H1 (cell line): ENCODE measurements at regions not wholly inside any gene's neighbourhood (a gene's known extent, or its start where the extent isn't known, plus 50 kb on each side); places are given as distances from the start of the nearest gene placed in this dataset.

Source experiments
- CTCF ChIA-PET: fragments of 300-600 bp; sonication (Branson Sonifier 250); formaldehyde crosslinking; loops from one replicate; lab custom pipeline; 2021; ENCODE audit not compliant: partially characterized antibody; lab: Charles Lee
- POLR2A ChIA-PET: fragments of 300-600 bp; sonication (Branson Sonifier 250); formaldehyde crosslinking; loops from one replicate; lab custom pipeline; 2021; ENCODE audit warnings: inconsistent platforms; ENCODE audit not compliant: partially characterized antibody; lab: Charles Lee
- DNase-seq, 2 experiments: peaks; one replicate each; pipeline versions ENCODE4 v3.0.0 to v3.0.0-alpha.2; 2010 to 2022; ENCODE audit warnings: low spot score in 2 of 2, low read depth in 1 of 2, mixed read lengths in 1 of 2
- FAIRE-seq: peaks from 2 replicates; lab custom pipeline; 2011; peaks lifted over from hg19 to GRCh38; lab: Jason Lieb, UNC
- H2AFZ ChIP-seq: 2 replicates; pipeline ENCODE4 v1.8.1; 2012; ENCODE audit warnings: low read length, inconsistent platforms
- H2AK5ac ChIP-seq: 2 replicates; pipeline ENCODE4 v1.6.1; 2013; ENCODE audit warnings: low read depth, low read length
- H2BK120ac ChIP-seq: replicated peaks from 2 replicates; pipeline ENCODE3; 2013; ENCODE audit warnings: low read depth, low read length, inconsistent platforms
- H2BK12ac ChIP-seq: 2 replicates; pipeline ENCODE4 v1.6.1; 2013; ENCODE audit warnings: low read depth, low read length
- H2BK15ac ChIP-seq: 2 replicates; pipeline ENCODE4 v1.6.1; 2013; ENCODE audit warnings: low read length
- H2BK20ac ChIP-seq: 2 replicates; pipeline ENCODE4 v1.6.1; 2013; ENCODE audit warnings: low read length
- H2BK5ac ChIP-seq: 2 replicates; pipeline ENCODE4 v1.6.1; 2013; ENCODE audit warnings: low read depth, low read length
- H3K14ac ChIP-seq: 2 replicates; pipeline ENCODE4 v1.6.1; 2013; ENCODE audit warnings: inconsistent platforms; ENCODE audit not compliant: insufficient read length
- H3K18ac ChIP-seq: 2 replicates; pipeline ENCODE4 v1.6.1; 2013; ENCODE audit warnings: low read length; ENCODE audit errors: extremely low read depth
- H3K23ac ChIP-seq: 2 replicates; pipeline ENCODE4 v1.6.1; 2013; ENCODE audit warnings: inconsistent platforms; ENCODE audit not compliant: insufficient read length
- H3K23me2 ChIP-seq: 2 replicates; pipeline ENCODE4 v1.6.1; 2013; ENCODE audit warnings: low read depth, low read length
- H3K27ac ChIP-seq: 2 replicates; pipeline ENCODE4 v1.6.1; 2011; ENCODE audit warnings: low read depth, low read length, inconsistent platforms
- H3K27me3 ChIP-seq, 4 experiments: replicated peaks in 1 of 4; 1 replicate in 1 of 4; 2 replicates in 3 of 4; pipeline versions ENCODE4 v1.6.1 to v1.8.1; 2011 to 2013; ENCODE audit warnings: low read length in 3 of 4, mild to moderate bottlenecking in 3 of 4, inconsistent platforms in 2 of 4, mixed read lengths in 2 of 4, moderate library complexity in 1 of 4; ENCODE audit not compliant: control insufficient read depth in 3 of 4, insufficient read depth in 3 of 4; ENCODE audit errors: extremely low read depth in 1 of 4
- H3K36me3 ChIP-seq, 4 experiments: 2 replicates each; pipeline versions ENCODE4 v1.6.1 to v1.8.1; 2011 to 2013; ENCODE audit warnings: mild to moderate bottlenecking in 4 of 4, low read length in 3 of 4, moderate library complexity in 2 of 4, control low read depth in 1 of 4, inconsistent platforms in 1 of 4; ENCODE audit not compliant: insufficient read depth in 4 of 4, control insufficient read depth in 2 of 4
- H3K4ac ChIP-seq: replicated peaks from 2 replicates; pipeline ENCODE3; 2013; ENCODE audit warnings: low read length, low read depth, mixed read lengths, inconsistent platforms; ENCODE audit not compliant: insufficient read length
- H3K4me1 ChIP-seq, 4 experiments: replicated peaks in 1 of 4; 1 replicate in 1 of 4; 2 replicates in 3 of 4; pipeline versions ENCODE4 v1.6.1 to v1.8.1; 2011 to 2013; ENCODE audit warnings: low read length in 3 of 4, inconsistent platforms in 2 of 4, mixed read lengths in 1 of 4; ENCODE audit not compliant: insufficient read depth in 4 of 4, control insufficient read depth in 3 of 4
- H3K4me2 ChIP-seq, 2 experiments: 2 replicates each; pipeline versions ENCODE4 v1.6.1 to v1.8.1; 2011 to 2013; ENCODE audit warnings: low read depth in 2 of 2, low read length in 2 of 2, control low read depth in 1 of 2, inconsistent platforms in 1 of 2, mild to moderate bottlenecking in 1 of 2; ENCODE audit not compliant: insufficient read depth in 1 of 2
- H3K4me3 ChIP-seq, 4 experiments: fragments of 200-600, 300-600 bp in 1 of 4; sonication (generic), shearing (Covaris generic), sonication (Bioruptor Twin) in 1 of 4; 2 replicates each; pipeline versions ENCODE4 v1.5.1 to v1.8.1; 2011 to 2016; ENCODE audit warnings: low read length in 4 of 4, low read depth in 3 of 4, control low read depth in 2 of 4, inconsistent platforms in 2 of 4, mild to moderate bottlenecking in 2 of 4, mixed read lengths in 1 of 4, moderate library complexity in 1 of 4; ENCODE audit not compliant: insufficient read depth in 2 of 4; ENCODE audit errors: extremely low read depth in 1 of 4
- H3K56ac ChIP-seq: replicated peaks from 2 replicates; pipeline ENCODE3; 2013; ENCODE audit warnings: low read depth, mild to moderate bottlenecking, mixed read lengths, low read length, inconsistent platforms; ENCODE audit not compliant: insufficient read length
- H3K79me1 ChIP-seq: 2 replicates; pipeline ENCODE4 v1.6.1; 2013; ENCODE audit warnings: low read depth, low read length, control low read depth
- H3K79me2 ChIP-seq, 2 experiments: 2 replicates each; pipeline versions ENCODE4 v1.6.1 to v1.8.1; 2012 to 2013; ENCODE audit warnings: low read length in 2 of 2, mild to moderate bottlenecking in 2 of 2, inconsistent platforms in 1 of 2; ENCODE audit not compliant: insufficient read depth in 2 of 2, control insufficient read depth in 1 of 2
- H3K9ac ChIP-seq, 4 experiments: replicated peaks in 1 of 4; 1 replicate in 1 of 4; 2 replicates in 3 of 4; pipeline versions ENCODE4 v1.6.1 to v1.8.1; 2011 to 2013; ENCODE audit warnings: low read depth in 3 of 4, low read length in 3 of 4, control low read depth in 2 of 4, mild to moderate bottlenecking in 2 of 4, moderate library complexity in 2 of 4, inconsistent platforms in 1 of 4; ENCODE audit errors: extremely low read depth in 1 of 4
- H3K9me3 ChIP-seq, 2 experiments: 2 replicates each; pipeline versions ENCODE4 v1.6.1 to v1.8.1; 2012 to 2013; ENCODE audit warnings: mild to moderate bottlenecking in 2 of 2, moderate library complexity in 2 of 2, control low read depth in 1 of 2, inconsistent platforms in 1 of 2, low read depth in 1 of 2, low read length in 1 of 2, mixed read lengths in 1 of 2; ENCODE audit not compliant: insufficient read depth in 2 of 2
- H4K20me1 ChIP-seq, 2 experiments: replicated peaks in 1 of 2; 2 replicates each; pipeline versions ENCODE3 to v1.8.1; 2011 to 2013; ENCODE audit warnings: inconsistent platforms in 2 of 2, low read length in 2 of 2, mild to moderate bottlenecking in 1 of 2; ENCODE audit not compliant: insufficient read depth in 2 of 2, control insufficient read depth in 1 of 2
- H4K5ac ChIP-seq: 2 replicates; pipeline ENCODE4 v1.6.1; 2013; ENCODE audit warnings: low read length, low read depth, mixed read lengths, inconsistent platforms; ENCODE audit not compliant: insufficient read length
- H4K8ac ChIP-seq: 2 replicates; pipeline ENCODE4 v1.8.0; 2013; ENCODE audit warnings: mild to moderate bottlenecking, moderate library complexity, low read length, inconsistent platforms; ENCODE audit not compliant: insufficient read depth; ENCODE audit errors: extremely low read depth
- H4K91ac ChIP-seq: replicated peaks from 2 replicates; pipeline ENCODE3; 2013; ENCODE audit warnings: low read length, mixed read lengths, inconsistent platforms; ENCODE audit not compliant: insufficient read length
- BCL11A ChIP-seq, 2 experiments: IDR thresholded peaks; one replicate each; pipeline ENCODE4 v1.6.1; 2011; ENCODE audit warnings: low read depth in 2 of 2, low read length in 2 of 2, mild to moderate bottlenecking in 2 of 2
- CBX8 ChIP-seq: fragments of 300-800, 300-1000 bp; sonication (generic); IDR thresholded peaks from 2 replicates; pipeline ENCODE4 v1.7.1; 2016; ENCODE audit warnings: low read depth, low read length, borderline replicate concordance
- CHD1 ChIP-seq: IDR thresholded peaks from 2 replicates; pipeline ENCODE4 v1.6.1; 2012; ENCODE audit warnings: low read depth, low read length, improper control_type of control experiment
- CHD2 ChIP-seq: IDR thresholded peaks from 2 replicates; pipeline ENCODE4 v1.6.1; 2012; ENCODE audit warnings: low read length, improper control_type of control experiment
- EGR1 ChIP-seq: IDR thresholded peaks from 2 replicates; pipeline ENCODE4 v1.6.1; 2011; ENCODE audit warnings: low read depth, low read length, borderline replicate concordance
- FOSL1 ChIP-seq: IDR thresholded peaks from 2 replicates; pipeline ENCODE4 v1.6.1; 2011; ENCODE audit warnings: mild to moderate bottlenecking, low read depth, low read length, moderate library complexity; ENCODE audit not compliant: insufficient read depth
- HDAC2 ChIP-seq, 2 experiments: fragments of 300-600 bp in 1 of 2; sonication (generic) in 1 of 2; IDR thresholded peaks; 2 replicates each; pipeline ENCODE4 v1.6.1; 2011 to 2012; ENCODE audit warnings: low read depth in 2 of 2, low read length in 2 of 2, mild to moderate bottlenecking in 2 of 2, moderate library complexity in 2 of 2, borderline replicate concordance in 1 of 2, inconsistent platforms in 1 of 2
- KDM1A ChIP-seq: fragments of 200-600, 300-600 bp; sonication (generic); IDR thresholded peaks from 2 replicates; pipeline ENCODE4 v1.7.1; 2016; ENCODE audit warnings: mild to moderate bottlenecking, low read length, borderline replicate concordance
- RXRA ChIP-seq: IDR thresholded peaks from 2 replicates; pipeline ENCODE4 v1.6.1; 2011; ENCODE audit warnings: low read depth, mild to moderate bottlenecking, low read length, moderate library complexity; ENCODE audit not compliant: insufficient read depth
- SIN3A ChIP-seq, 2 experiments: IDR thresholded peaks in 1 of 2; conservative IDR thresholded peaks in 1 of 2; 2 replicates each; pipeline ENCODE4 v1.6.1; 2011 to 2012; ENCODE audit warnings: low read length in 2 of 2, improper control_type of control experiment in 1 of 2, low read depth in 1 of 2, mild to moderate bottlenecking in 1 of 2
- SP1 ChIP-seq: IDR thresholded peaks from 2 replicates; pipeline ENCODE4 v1.6.1; 2011; ENCODE audit warnings: low read depth, low read length
- SUZ12 ChIP-seq: fragments of 200-600 bp; sonication (generic); IDR thresholded peaks from 2 replicates; pipeline ENCODE4 v1.6.1; 2012; ENCODE audit warnings: mild to moderate bottlenecking, inconsistent platforms, low read length, moderate library complexity, mixed read lengths
- TCF12 ChIP-seq: IDR thresholded peaks from 2 replicates; pipeline ENCODE4 v1.6.1; 2011; ENCODE audit warnings: low read depth, mild to moderate bottlenecking, low read length
- WGBS, 2 experiments: shearing (Covaris generic) in 1 of 2; methylation state at CpG; one replicate each; pipeline versions ENCODE4 v1.1.6 to v1.1.7; 2013 to 2015; ENCODE audit warnings: low lambda C conversion rate in 2 of 2, mixed read lengths in 2 of 2, inconsistent platforms in 1 of 2, low coverage in 1 of 2, missing lambda C conversion rate in 1 of 2; ENCODE audit not compliant: insufficient replicate concordance in 2 of 2, insufficient coverage in 1 of 2, insufficient read length in 1 of 2; ENCODE audit errors: extremely low coverage in 1 of 2, missing lambda C conversion rate in 1 of 2; 5-methylcytosine and 5-hydroxymethylcytosine counted together

DNA sequence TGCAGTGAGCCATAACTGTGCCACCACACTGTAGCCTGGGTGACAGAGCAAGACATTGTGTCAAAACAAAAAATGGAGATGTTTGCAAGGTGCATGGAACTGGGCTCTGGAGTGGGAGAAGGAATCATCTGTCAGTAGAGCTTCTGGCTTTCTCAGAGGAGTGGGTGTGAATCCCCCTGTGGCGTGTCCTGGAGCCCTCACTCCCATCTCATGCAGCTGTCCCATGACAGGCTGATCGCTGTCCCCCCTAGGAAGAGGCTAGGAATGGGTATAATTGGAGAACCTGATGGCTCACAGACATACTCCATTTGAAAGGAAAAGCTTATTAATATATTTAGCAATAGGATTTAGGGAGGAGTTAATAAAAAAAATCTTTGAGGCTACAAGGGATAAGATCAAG is 125.8 kb upstream of the EPB41L3 start:
- Histone ChIP-seq H3K9me3 (no peaks in the 10 kb centered on the region), H3K79me1 (peaks cover 2% of the 10 kb centered on the region; the same call in 1 of the 2 replicates), H2BK5ac (no peak overlapping the region), H3K18ac (no peak overlapping the region), H2BK15ac (no peak overlapping the region), H3K9ac (no peak overlapping the region; a peak in 1 of 7 replicates), H3K4me2 (no peak overlapping the region), H3K79me2 (no peaks in the 10 kb centered on the region), H2BK12ac (no peak overlapping the region), H3K23ac (no peak overlapping the region), H2BK120ac (no peak overlapping the region), H3K27me3 (no peaks in the 10 kb centered on the region), H2AK5ac (no peak overlapping the region), H2BK20ac (no peak overlapping the region), H3K23me2 (0 out of 2 replicates have a peak, but pooled peaks cover 2% of the 10 kb centered on the region), H4K91ac (no peak overlapping the region), H4K8ac (no peak overlapping the region), H3K4ac (no peak overlapping the region), H3K36me3 (no peaks in the 10 kb centered on the region; a peak in 1 of 8 replicates), H3K27ac (no peak overlapping the region), H3K14ac (no peak overlapping the region), H4K5ac (no peak overlapping the region), H3K4me1 (peaks cover 0 to 1% (median 0%) of the 10 kb centered on the region in 4 experiments; a peak in 1 of 7 replicates), H3K56ac (no peak overlapping the region), H2AFZ (no peak overlapping the region), H3K4me3 (no peak overlapping the region), H4K20me1 (no peaks in the 10 kb centered on the region)
- POLR2A ChIA-PET, result no interaction called here
- CTCF ChIA-PET, result interaction anchor here (0.6 kb wide), 1 partner anchor 735 kb away, joined by 3 read pairs; no protein-coding TSS in a partner anchor
- FAIRE-seq (no peak), DNase-seq (no peak)
- WGBS, 2 experiments, result 87% methylated on average over 2 of the region's 2 CpGs; no CpG with 5 or more reads in 1 of the 2 experiments
- TF ChIP-seq SUZ12, result no peak
- no peak for TF ChIP-seq CHD2
- TF ChIP-seq KDM1A, result no peak
- TF ChIP-seq BCL11A (IDR thresholded peaks at IDR 0.05; ENCODE audit: low read depth in 2 of 2, low read length in 2 of 2), result no peak
- TF ChIP-seq SIN3A (conservative IDR thresholded peaks at IDR 0.05 in 1 of 2, IDR thresholded peaks at IDR 0.05 in 1 of 2; ENCODE audit: low read depth in 1 of 2, low read length in 2 of 2), result no peak
- TF ChIP-seq HDAC2 (IDR thresholded peaks at IDR 0.05; ENCODE audit: borderline replicate concordance in 1 of 2, low read depth in 2 of 2, low read length in 2 of 2), result no peak
- TF ChIP-seq RXRA, result no peak
- TF ChIP-seq SP1, result no peak
- no peak for TF ChIP-seq CHD1
- no peak for TF ChIP-seq TCF12
- TF ChIP-seq CBX8, result no peak
- TF ChIP-seq EGR1, result no peak
- no peak for TF ChIP-seq FOSL1
